ENCODE measurements at regions not wholly inside any gene's neighbourhood (a gene's known extent, or its start where the extent isn't known, plus 50 kb on each side); places are given as distances from the start of the nearest gene placed in this dataset.

- Histone ChIP-seq H3K27me3 (ENCODE audit: insufficient read depth, low read length) (no peaks in the 10 kb centered on the region), H4K91ac (ENCODE audit: insufficient read length, low read depth, low read length) (no peak overlapping the region), H3K23me2 (ENCODE audit: insufficient read length, low read depth, low read length, poor library complexity, severe bottlenecking) (no peaks in the 10 kb centered on the region), H3K4me2 (ENCODE audit: insufficient read depth, insufficient read length, low read length) (no peak overlapping the region), H3K14ac (ENCODE audit: insufficient read depth, low read length) (no peak overlapping the region), H3K9me3 (ENCODE audit: control insufficient read depth, low read depth, low read length) (no peaks in the 10 kb centered on the region), H2BK15ac (ENCODE audit: low read depth, low read length) (no peak overlapping the region), H3K27ac (ENCODE audit: insufficient read length, low read depth, low read length) (no peak overlapping the region), H2BK20ac (ENCODE audit: low read depth, low read length, poor library complexity, severe bottlenecking) (no peak overlapping the region), H3K79me2 (ENCODE audit: insufficient read depth, low read length) (no peaks in the 10 kb centered on the region), H3T11ph (ENCODE audit: low read length) (no peak overlapping the region), H2BK5ac (ENCODE audit: insufficient read length, low read length) (no peak overlapping the region), H4K8ac (replicated peaks; ENCODE audit: insufficient read length, low read depth, low read length) (no peak overlapping the region), H2AFZ (ENCODE audit: low read length) (no peak overlapping the region), H3K23ac (ENCODE audit: insufficient read length, low read depth, low read length) (no peak overlapping the region), H2BK120ac (ENCODE audit: low read depth, low read length, poor library complexity, severe bottlenecking) (no peak overlapping the region), H3K18ac (ENCODE audit: insufficient read length, low read depth, low read length) (no peak overlapping the region), H3K9ac (ENCODE audit: extremely low read depth, insufficient read length, low read length) (no peak overlapping the region), H2BK12ac (ENCODE audit: insufficient read length, low read depth, low read length) (no peak overlapping the region), H2AK5ac (ENCODE audit: insufficient read length, low read length) (no peak overlapping the region), H3K4ac (ENCODE audit: low read depth, low read length) (no peak overlapping the region), H3K56ac (ENCODE audit: insufficient read length, low read depth, low read length) (no peak overlapping the region), H3K4me1 (ENCODE audit: insufficient read depth, low read length) (no peaks in the 10 kb centered on the region; the same call in 1 of the 2 replicates), H4K20me1 (ENCODE audit: control insufficient read depth, insufficient read depth, insufficient read length) (no peaks in the 10 kb centered on the region), H3K79me1 (ENCODE audit: insufficient read depth, low read depth, low read length, poor library complexity, severe bottlenecking) (no peaks in the 10 kb centered on the region), H4K5ac (ENCODE audit: insufficient read length, low read depth, low read length) (no peak overlapping the region)
- Mint-ChIP-seq H3K36me3 (ENCODE audit: insufficient read depth in 1 of 3, low read depth in 3 of 3) (peaks cover 0 to 4% (median 3%) of the 10 kb centered on the region in 3 experiments; a peak in 2 of 7 replicates), H3K9me3 (peaks cover 0 to 6% of the 10 kb centered on the region in 2 experiments; a peak in 3 of 5 replicates), H3K4me3 (peak overlapping the region in 1 of 2 experiments; percentile 43; a peak in 1 of 5 replicates), H3K4me1 (peaks cover 23 to 27% of the 10 kb centered on the region in 2 experiments), H3K27ac (peak overlapping the region in 1 of 3 experiments; percentile 38; a peak in 2 of 7 replicates), H3K27me3 (ENCODE audit: low read depth) (no peaks in the 10 kb centered on the region)
- TF ChIP-seq CTCF (conservative IDR thresholded peaks at IDR 0.05) = no peak
- no CpG with 5 or more reads among the region's 2 CpGs for WGBS (ENCODE audit: extremely low coverage, insufficient read length, low lambda C conversion rate)
- peak; percentile 55 for DNase-seq
Measured at GRCh38 chr2:180679693-180680092, 300.7 kb upstream of the UBE2E3 start.

All from H9 (cell line).